ENCODE measurements at regions not wholly inside any gene's neighbourhood (a gene's known extent, or its start where the extent isn't known, plus 50 kb on each side); places are given as distances from the start of the nearest gene placed in this dataset.
A peak's percentile ranks its signal among the peaks of the same experiment; 100 is the strongest.

DNA sequence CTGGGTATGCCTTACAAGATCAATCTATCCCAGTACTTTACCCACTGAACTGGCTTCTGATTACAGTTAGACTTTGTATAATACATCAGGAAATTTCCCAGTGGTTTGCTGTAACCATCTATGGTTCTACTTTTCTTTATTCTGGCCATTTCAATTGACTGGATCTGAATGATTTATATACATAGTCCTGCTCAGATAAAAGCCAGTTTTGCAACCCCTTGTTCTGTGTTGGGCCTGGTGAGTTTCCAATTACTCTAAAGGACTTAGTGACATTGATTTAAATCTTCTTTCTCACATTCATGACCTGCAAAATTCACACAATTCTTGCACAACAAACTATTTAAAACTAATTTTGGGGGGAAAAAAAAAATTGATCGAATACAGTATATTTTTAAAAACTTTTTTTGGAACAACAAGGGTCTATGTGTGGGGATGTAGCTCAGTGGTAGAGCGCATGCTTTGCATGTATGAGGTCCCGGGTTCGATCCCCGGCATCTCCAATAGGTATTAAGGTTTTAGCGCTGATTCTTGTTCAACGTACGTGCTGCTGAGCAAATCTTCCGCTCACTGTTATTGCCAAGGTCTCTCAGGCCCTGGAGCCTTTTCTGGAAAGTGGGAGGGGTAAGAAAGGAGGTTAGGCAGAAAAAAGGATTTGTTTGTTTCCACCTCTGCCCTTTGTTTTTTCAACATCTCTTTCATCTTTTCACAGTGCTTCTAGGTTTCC, 117.5 kb downstream of the GPX5 start:
- no peak overlapping the region for H3K27ac Mint-ChIP-seq
- H3K27me3 Mint-ChIP-seq (ENCODE audit: low read depth), result peaks cover 8% of the 10 kb centered on the region
- TF ChIP-seq, protein P1, sequence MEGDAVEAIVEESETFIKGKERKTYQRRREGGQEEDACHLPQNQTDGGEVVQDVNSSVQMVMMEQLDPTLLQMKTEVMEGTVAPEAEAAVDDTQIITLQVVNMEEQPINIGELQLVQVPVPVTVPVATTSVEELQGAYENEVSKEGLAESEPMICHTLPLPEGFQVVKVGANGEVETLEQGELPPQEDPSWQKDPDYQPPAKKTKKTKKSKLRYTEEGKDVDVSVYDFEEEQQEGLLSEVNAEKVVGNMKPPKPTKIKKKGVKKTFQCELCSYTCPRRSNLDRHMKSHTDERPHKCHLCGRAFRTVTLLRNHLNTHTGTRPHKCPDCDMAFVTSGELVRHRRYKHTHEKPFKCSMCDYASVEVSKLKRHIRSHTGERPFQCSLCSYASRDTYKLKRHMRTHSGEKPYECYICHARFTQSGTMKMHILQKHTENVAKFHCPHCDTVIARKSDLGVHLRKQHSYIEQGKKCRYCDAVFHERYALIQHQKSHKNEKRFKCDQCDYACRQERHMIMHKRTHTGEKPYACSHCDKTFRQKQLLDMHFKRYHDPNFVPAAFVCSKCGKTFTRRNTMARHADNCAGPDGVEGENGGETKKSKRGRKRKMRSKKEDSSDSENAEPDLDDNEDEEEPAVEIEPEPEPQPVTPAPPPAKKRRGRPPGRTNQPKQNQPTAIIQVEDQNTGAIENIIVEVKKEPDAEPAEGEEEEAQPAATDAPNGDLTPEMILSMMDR (IDR thresholded peaks at IDR 0.05; ENCODE audit: unreplicated experiment in 3 of 3), result no peak

DNA sequence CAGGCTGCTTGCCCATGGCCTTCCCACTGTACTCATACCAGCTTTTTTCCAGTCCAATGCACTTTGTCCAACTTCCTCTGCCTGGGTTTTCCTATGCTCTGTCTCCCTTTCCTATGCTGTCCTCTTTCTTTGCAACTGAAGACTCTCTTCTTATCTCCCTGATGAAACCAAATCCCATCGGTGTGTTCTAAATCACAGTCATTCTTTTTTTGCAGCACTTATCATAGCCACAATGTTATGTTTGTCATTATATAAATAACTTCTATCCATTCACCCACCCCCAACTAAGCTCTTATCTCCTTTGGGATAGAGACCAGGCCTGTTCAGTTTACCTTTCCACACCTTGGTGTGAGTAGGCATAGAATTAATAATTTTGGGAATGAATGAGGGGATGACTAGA, 121.0 kb downstream of the GPX5 start:
- TF ChIP-seq, protein P1 (IDR thresholded peaks at IDR 0.05; ENCODE audit: unreplicated experiment in 3 of 3), result no peak
- Mint-ChIP-seq H3K27me3 (ENCODE audit: low read depth) (peaks cover 4% of the 10 kb centered on the region), H3K4me3 (no peak overlapping the region), H3K4me1 (no peaks in the 10 kb centered on the region), H3K27ac (peak overlapping the region in 1 of 3 experiments; percentile 3), H3K9me3 (no peaks in the 10 kb centered on the region), H3K36me3 (ENCODE audit: low read depth) (no peaks in the 10 kb centered on the region)

More for the DNA sequence above, 117.5 kb downstream of the GPX5 start:
- no peaks in the 10 kb centered on the region for H3K4me1 Mint-ChIP-seq
- peaks cover 4% of the 10 kb centered on the region for H3K9me3 Mint-ChIP-seq
- H3K4me3 Mint-ChIP-seq, result no peak overlapping the region
- peaks cover 8% of the 10 kb centered on the region for H3K36me3 Mint-ChIP-seq (ENCODE audit: low read depth)

DNA sequence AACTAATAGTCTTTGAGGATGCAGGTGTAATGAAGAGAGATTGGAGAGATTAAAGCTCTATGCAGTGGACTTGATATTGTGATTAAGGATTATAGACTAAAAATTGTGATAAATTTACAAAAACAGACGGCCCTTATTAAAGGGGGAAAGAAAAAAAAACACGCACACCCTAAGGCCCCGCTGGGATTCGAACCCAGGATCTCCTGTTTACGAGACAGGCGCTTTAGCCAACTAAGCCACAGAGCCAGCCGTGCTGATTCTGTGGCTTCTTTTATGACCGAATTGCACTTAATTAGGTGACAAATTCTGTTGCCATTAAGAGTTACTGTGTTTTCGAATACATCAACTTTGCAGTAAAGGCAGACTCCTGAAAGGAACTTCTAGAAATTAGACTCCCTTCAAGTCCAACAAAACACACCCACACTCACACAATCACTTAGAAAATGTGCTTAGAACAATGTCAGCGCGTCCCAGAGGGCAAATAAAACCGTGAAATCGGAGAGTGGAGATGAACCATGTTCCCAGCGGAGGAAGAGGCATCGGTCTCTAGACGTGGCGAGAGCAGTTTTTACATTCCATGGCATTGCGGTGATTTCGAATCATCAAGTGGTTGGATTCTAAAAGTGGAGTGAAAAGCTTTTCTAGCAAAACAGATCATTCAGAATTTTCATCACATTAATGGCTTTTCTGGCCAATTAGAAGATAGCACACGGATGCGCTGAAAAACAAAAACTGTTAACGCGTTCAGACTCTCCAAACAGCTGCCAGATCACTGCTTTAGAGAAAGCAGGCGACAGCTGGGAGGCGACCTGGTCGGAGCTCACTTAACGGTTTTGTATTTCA, 122.6 kb downstream of the GPX5 start:
- Mint-ChIP-seq H3K36me3 (ENCODE audit: low read depth) (no peaks in the 10 kb centered on the region), H3K27ac (peak overlapping the region; percentile 79 to 95 (median 94)), H3K27me3 (ENCODE audit: low read depth) (no peaks in the 10 kb centered on the region), H3K4me1 (no peaks in the 10 kb centered on the region), H3K9me3 (no peaks in the 10 kb centered on the region), H3K4me3 (peak overlapping the region; percentile 88 to 98 (median 95))
- TF ChIP-seq, protein P1 (IDR thresholded peaks at IDR 0.05; ENCODE audit: unreplicated experiment in 3 of 3), result no peak

DNA sequence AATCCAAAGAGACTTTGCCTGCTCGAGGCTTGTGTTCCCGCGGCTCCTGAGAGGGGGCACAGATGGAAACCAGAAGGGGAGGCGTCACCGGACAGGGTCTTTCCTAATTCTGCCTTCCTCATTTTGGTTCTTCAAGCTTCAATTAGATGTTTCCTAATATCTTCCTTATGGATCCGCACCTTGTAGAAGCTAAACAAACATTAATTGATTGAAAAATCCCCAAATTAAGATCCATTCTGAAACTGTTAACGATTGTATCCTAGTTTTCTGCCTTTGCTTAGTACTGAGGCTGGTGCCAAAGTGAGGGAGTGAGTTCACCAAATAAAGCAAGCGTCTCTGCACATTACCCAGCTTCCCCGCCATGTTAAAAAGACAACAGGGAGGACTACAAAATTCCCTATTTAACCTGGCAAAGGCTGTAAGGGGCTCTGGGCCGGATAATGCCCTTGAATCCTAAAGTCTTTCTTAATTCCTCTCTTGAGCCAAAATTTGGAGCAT, 123.2 kb downstream of the GPX5 start:
- Mint-ChIP-seq H3K27me3 (ENCODE audit: low read depth) (no peaks in the 10 kb centered on the region), H3K9me3 (no peaks in the 10 kb centered on the region), H3K27ac (peak overlapping the region; percentile 79 to 95 (median 94)), H3K4me1 (no peaks in the 10 kb centered on the region), H3K4me3 (peak overlapping the region; percentile 88 to 98 (median 95)), H3K36me3 (ENCODE audit: low read depth) (no peaks in the 10 kb centered on the region)
- TF ChIP-seq, protein P1 (IDR thresholded peaks at IDR 0.05; ENCODE audit: unreplicated experiment in 3 of 3), result no peak

DNA sequence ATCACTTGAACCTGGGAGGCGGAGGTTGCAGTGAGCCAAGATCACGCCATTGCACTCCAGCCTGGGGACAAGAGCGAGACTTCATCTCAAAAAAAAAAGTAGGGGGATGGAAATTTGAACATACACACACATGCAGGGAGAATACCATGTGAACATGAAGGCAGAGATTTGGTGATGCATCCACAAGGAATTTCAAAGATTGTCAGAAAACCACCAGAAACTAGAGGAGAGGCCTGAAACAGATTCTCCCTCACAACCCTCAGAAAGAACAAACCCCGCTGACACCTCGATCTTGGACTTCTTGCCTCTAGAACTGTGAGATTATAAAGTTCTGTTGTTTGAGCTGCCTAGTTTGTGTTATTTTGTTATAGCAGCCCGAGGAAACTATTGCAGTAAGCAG, 125.5 kb downstream of the GPX5 start:
- H3K36me3 Mint-ChIP-seq (ENCODE audit: low read depth), result no peaks in the 10 kb centered on the region
- no peaks in the 10 kb centered on the region for H3K27me3 Mint-ChIP-seq (ENCODE audit: low read depth)
- no peaks in the 10 kb centered on the region for H3K9me3 Mint-ChIP-seq
- no peak overlapping the region for H3K27ac Mint-ChIP-seq
- no peaks in the 10 kb centered on the region for H3K4me1 Mint-ChIP-seq
- TF ChIP-seq, protein P1 (IDR thresholded peaks at IDR 0.05; ENCODE audit: unreplicated experiment in 3 of 3), result no peak
- no peak overlapping the region for H3K4me3 Mint-ChIP-seq
